ENCODE measurements at regions not wholly inside any gene's neighbourhood (a gene's known extent, or its start where the extent isn't known, plus 50 kb on each side); places are given as distances from the start of the nearest gene placed in this dataset.

DNA sequence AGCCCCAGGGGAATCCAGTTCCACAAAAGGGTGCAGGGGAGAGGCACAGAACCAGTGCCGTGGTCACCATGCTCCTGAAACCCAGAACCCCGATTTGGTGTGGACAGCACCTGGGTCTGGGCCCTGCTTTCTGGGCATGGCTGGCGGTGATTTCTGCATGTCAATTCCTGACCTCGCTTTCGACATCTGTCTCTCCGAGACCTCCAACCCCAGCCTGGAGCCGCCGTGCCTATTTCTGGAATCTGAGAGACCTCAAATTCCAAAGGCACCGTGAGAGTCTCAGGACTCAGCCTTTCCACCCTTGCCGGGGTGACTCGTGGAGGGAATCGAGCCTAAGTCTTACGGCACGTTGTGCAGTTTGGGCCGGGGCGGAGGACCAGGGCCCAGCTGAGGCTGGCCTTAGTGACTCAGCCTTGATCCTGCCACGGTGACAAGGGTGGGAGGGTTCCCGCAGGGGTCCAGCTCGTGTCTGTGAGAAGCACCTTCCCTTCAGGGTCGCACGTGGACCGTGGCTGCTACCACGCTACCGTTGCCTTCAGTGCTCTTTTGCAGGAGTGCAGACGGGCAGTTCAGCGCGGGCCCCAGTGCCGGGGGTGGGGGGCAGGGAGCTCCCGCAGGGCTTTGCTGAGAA, 133.7 kb downstream of the PXDC1 start:
- WGBS, 2 donors: 85 to 87% methylated on average over 9 to 29 of the region's 29 CpGs
- no peak for DNase-seq
- H3K27ac ChIP-seq: no peak overlapping the region
- H3K4me3 ChIP-seq: no peak overlapping the region
- no peaks in the 10 kb centered on the region for H3K36me3 ChIP-seq (ENCODE audit: low read depth, missing control alignments)
- no peaks in the 10 kb centered on the region for H3K9me3 ChIP-seq
- TF ChIP-seq CTCF (IDR thresholded peaks at IDR 0.05) (no peak), POLR2A (IDR thresholded peaks at IDR 0.05) (no peak)
- H3K27me3 ChIP-seq: no peaks in the 10 kb centered on the region
- intact Hi-C loops (cut with DNase I; ENCODE audit: low total_unique reads): no loop called here
- no peaks in the 10 kb centered on the region for H3K4me1 ChIP-seq

- H3K27me3 ChIP-seq: no peaks in the 10 kb centered on the region
Observed at GRCh38 chr6:3617192-3617631, 134.3 kb downstream of the PXDC1 start.

GRCh38 chr6:3616565-3617176, 134.8 kb downstream of the PXDC1 start:
- H3K36me3 ChIP-seq (ENCODE audit: low read depth, missing control alignments): no peaks in the 10 kb centered on the region
- TF ChIP-seq POLR2A (IDR thresholded peaks at IDR 0.05) (no peak), CTCF (IDR thresholded peaks at IDR 0.05) (no peak)
- no peaks in the 10 kb centered on the region for H3K9me3 ChIP-seq
- H3K27ac ChIP-seq: no peak overlapping the region
- H3K4me3 ChIP-seq: no peak overlapping the region
- H3K4me1 ChIP-seq: no peaks in the 10 kb centered on the region
- no peak for DNase-seq
- intact Hi-C loops (cut with DNase I; ENCODE audit: low total_unique reads): no loop called here
- no peaks in the 10 kb centered on the region for H3K27me3 ChIP-seq
- 87 to 90% methylated on average over 9 of the region's 9 CpGs for WGBS, 2 donors

More at GRCh38 chr6:3617192-3617631, 134.3 kb downstream of the PXDC1 start:
- Histone ChIP-seq H3K27ac (no peak overlapping the region), H3K4me3 (no peak overlapping the region), H3K4me1 (no peaks in the 10 kb centered on the region), H3K36me3 (ENCODE audit: low read depth, missing control alignments) (no peaks in the 10 kb centered on the region), H3K9me3 (no peaks in the 10 kb centered on the region)
- DNase-seq: no peak
- intact Hi-C loops (cut with DNase I; ENCODE audit: low total_unique reads): no loop called here
- TF ChIP-seq POLR2A (IDR thresholded peaks at IDR 0.05): no peak
- no peak for TF ChIP-seq CTCF (IDR thresholded peaks at IDR 0.05)
- 78 to 81% methylated on average over 7 of the region's 7 CpGs for WGBS, 2 donors

DNA sequence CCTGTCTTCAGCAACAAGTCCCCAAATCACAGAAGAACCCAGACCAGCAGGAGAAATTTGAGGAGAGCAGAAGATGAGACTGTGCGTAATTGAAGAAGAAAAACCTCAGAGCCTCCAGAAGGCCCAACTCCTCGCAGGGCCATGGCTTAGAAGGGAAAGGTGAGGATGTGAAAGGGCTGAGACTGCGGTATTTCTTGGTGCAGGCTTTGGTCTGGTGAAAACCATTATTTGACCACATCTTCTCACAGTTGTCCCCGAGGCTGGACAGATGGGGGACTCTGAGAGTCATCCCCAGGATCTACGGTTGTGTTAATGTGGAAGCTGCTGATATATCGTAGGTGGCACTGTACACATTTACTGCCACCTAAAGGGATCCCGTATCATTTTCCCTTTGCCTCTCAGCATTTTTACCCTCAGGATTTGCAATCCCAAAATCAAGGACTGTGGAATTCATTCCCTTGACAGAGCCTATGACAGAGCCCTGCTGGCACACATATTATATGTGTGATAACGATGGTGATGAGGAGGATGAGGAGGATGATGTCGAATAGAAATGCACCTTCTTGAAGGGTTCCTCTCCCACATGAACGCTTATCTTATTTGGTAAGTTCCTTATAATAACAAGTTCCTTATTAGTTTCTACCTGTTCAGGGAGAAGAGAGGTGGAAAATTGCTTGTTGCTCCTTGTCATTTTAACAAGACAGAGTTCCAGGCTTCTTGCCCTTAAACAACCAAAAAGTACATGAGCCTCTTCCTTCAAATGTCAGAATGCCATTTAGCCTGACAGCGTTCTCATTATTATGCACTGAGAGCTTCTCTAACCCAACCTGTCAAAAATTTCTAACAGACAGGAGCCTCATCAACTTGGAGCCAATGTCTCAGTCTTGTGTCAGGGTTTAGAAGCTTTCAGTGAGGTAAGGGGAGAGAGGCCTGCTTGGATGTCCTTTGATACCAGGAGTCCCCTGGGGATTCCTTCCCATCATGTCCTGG, 135.8 kb downstream of the PXDC1 start:
- Histone ChIP-seq H3K27ac (no peak overlapping the region), H3K4me3 (no peak overlapping the region), H3K27me3 (no peaks in the 10 kb centered on the region), H3K36me3 (ENCODE audit: low read depth, missing control alignments) (no peaks in the 10 kb centered on the region), H3K4me1 (no peaks in the 10 kb centered on the region), H3K9me3 (no peaks in the 10 kb centered on the region)
- intact Hi-C loops (cut with DNase I; ENCODE audit: low total_unique reads): no loop called here
- no peak for DNase-seq
- no peak for TF ChIP-seq POLR2A (IDR thresholded peaks at IDR 0.05)
- no peak for TF ChIP-seq CTCF (IDR thresholded peaks at IDR 0.05)
- WGBS, 2 donors: 85% methylated on average over 11 of the region's 11 CpGs

All from testis (tissue), 2 donors.